CD4-positive, alpha-beta T cell (primary cell): ENCODE measurements at regions not wholly inside any gene's neighbourhood (a gene's known extent, or its start where the extent isn't known, plus 50 kb on each side); places are given as distances from the start of the nearest gene placed in this dataset.

Source experiments
- ATAC-seq: fragments of 200-7000 bp; cut with Tn5 transposase; one replicate; pipeline ENCODE4 v1.10.0; 2022; ENCODE audit warnings: mild to moderate bottlenecking; ENCODE audit not compliant: poor library complexity
- CTCF ChIA-PET: fragments of 350-600 bp; sonication (Branson Sonifier 250); formaldehyde crosslinking; loops from one replicate; lab custom pipeline; 2021; ENCODE audit warnings: antibody characterized with exemption, inconsistent platforms; lab: Charles Lee
- POLR2A ChIA-PET: fragments of 350-600 bp; sonication (Branson Sonifier 250); formaldehyde crosslinking; loops from one replicate; lab custom pipeline; 2021; ENCODE audit warnings: antibody characterized with exemption, inconsistent platforms; lab: Charles Lee
- DNase-seq, 14 experiments: peaks; one replicate each; pipeline ENCODE4 v3.0.0-alpha.2; 2013 to 2020; ENCODE audit warnings: mixed read lengths in 2 of 14
- H3K27ac ChIP-seq, 2 donors: one replicate each; pipeline versions ENCODE4 v1.5.1 to v1.7.0; 2013; ENCODE audit warnings: low read length in 2 of 2, low read depth in 1 of 2, mild to moderate bottlenecking in 1 of 2
- H3K27me3 ChIP-seq, 2 experiments: 1 replicate in 1 of 2; 2 replicates in 1 of 2; pipeline versions ENCODE4 v1.6.1 to v1.7.0; 2013; ENCODE audit warnings: low read length in 2 of 2, control low read depth in 1 of 2, mild to moderate bottlenecking in 1 of 2, moderate library complexity in 1 of 2; ENCODE audit not compliant: insufficient read depth in 2 of 2, control insufficient read depth in 1 of 2
- H3K36me3 ChIP-seq: one replicate; pipeline ENCODE4 v1.6.1; 2013; ENCODE audit warnings: low read length, control low read depth; ENCODE audit not compliant: insufficient read depth
- H3K4me1 ChIP-seq: one replicate; pipeline ENCODE4 v1.6.1; 2013; ENCODE audit warnings: low read length, control low read depth; ENCODE audit not compliant: insufficient read depth
- H3K4me3 ChIP-seq: one replicate; pipeline ENCODE4 v1.5.1; 2013; ENCODE audit warnings: mild to moderate bottlenecking, low read length, moderate library complexity
- H3K9me3 ChIP-seq, 2 experiments: 1 replicate in 1 of 2; 2 replicates in 1 of 2; pipeline versions ENCODE4 v1.6.1 to v1.7.0; 2013; ENCODE audit warnings: low read length in 2 of 2, mild to moderate bottlenecking in 2 of 2, control low read depth in 1 of 2, moderate library complexity in 1 of 2; ENCODE audit not compliant: control insufficient read depth in 1 of 2, insufficient read depth in 1 of 2
- H3K27ac Mint-ChIP-seq: one replicate; pipeline ENCODE4 v1.8.0; 2020; ENCODE audit warnings: mixed read lengths
- H3K27me3 Mint-ChIP-seq: one replicate; pipeline ENCODE4 v1.8.0; 2021; ENCODE audit warnings: mixed read lengths
- H3K36me3 Mint-ChIP-seq: one replicate; pipeline ENCODE4 v1.8.0; 2021; ENCODE audit warnings: low read depth, mixed read lengths
- H3K4me1 Mint-ChIP-seq: one replicate; pipeline ENCODE4 v1.8.0; 2021; ENCODE audit warnings: low read depth, mixed read lengths
- H3K4me3 Mint-ChIP-seq: one replicate; pipeline ENCODE4 v1.8.0; 2020; ENCODE audit warnings: mild to moderate bottlenecking, mixed read lengths
- H3K9me3 Mint-ChIP-seq: one replicate; pipeline ENCODE4 v1.8.0; 2020; ENCODE audit warnings: mixed read lengths
- CTCF ChIP-seq: fragments of 200-600 bp; IDR thresholded peaks from one replicate; pipeline ENCODE4 v1.8.0; 2022; ENCODE audit warnings: antibody characterized with exemption, mild to moderate bottlenecking
- intact Hi-C, 2 experiments: fragments of 100-400 bp; cut with DNase I in 1 of 2; cut with micrococcal nuclease in 1 of 2; formaldehyde crosslinking; loops; one replicate each; pipeline versions ENCODE4 v1.15.1 to v1.9.0; 2023 to 2025; cut with DNase I, micrococcal nuclease

DNA sequence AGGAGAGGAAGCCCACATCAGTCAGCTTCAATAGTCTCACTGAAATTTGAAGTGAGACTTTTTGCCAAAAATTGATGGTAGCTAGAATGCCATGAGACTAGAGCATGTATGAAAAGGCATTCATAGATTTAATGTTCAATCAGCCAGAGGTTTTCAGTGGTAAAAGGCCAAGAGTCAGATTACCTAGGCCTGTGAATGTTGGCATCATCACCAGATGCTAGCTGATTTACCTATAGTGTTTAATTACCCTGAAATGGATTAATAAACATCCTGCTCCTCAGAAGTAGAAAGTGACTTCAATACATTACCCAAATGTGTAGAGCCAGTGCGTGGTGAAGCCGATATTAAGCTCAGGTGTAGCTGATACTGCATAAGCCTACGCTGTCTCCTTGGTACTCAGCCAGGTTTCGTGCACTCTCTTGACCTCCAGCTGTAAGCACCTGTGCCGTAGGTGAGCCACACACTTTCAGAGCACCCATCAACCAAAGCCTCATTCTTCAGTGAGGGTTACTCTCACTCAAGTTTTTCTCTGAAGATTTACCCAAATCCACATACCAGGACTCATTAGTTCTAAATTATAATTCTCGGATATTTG lies 1140.3 kb upstream of the SLC10A2 start:
- CTCF ChIA-PET = no interaction called here
- ATAC-seq (no peak), DNase-seq (no peak)
- intact Hi-C loops = no loop called here
- no peak for TF ChIP-seq CTCF
- Histone ChIP-seq H3K4me1 (no peaks in the 10 kb centered on the region), H3K27ac (no peak overlapping the region), H3K9me3 (no peaks in the 10 kb centered on the region), H3K4me3 (no peak overlapping the region), H3K36me3 (no peaks in the 10 kb centered on the region), H3K27me3 (no peaks in the 10 kb centered on the region)
- no peak overlapping the region for H3K27ac Mint-ChIP-seq
- POLR2A ChIA-PET = no interaction called here
- H3K27me3 Mint-ChIP-seq = no peaks in the 10 kb centered on the region
- H3K9me3 Mint-ChIP-seq = peaks cover 4% of the 10 kb centered on the region
- no peaks in the 10 kb centered on the region for H3K36me3 Mint-ChIP-seq
- H3K4me1 Mint-ChIP-seq = no peaks in the 10 kb centered on the region
- H3K4me3 Mint-ChIP-seq = no peak overlapping the region

DNA sequence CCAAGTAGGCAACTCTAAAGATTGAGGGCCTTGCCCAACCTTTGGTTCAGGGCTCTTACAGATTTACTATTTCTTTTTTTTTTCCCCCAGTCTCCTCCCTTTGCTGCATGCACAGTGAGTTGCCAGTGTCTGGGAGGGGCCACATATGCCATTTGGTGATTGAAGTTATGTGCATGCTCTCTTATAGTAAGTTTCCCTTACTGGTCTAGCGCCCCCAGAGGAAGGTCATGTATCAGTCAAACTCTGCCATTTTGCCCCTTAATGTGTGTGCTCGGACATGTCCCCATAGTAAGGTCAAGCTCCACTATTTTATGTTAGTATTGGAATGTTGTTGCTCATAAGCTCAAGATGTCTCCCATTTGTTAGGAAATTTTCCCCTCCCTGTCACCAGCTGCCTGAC lies 1138.0 kb upstream of the SLC10A2 start:
- Histone ChIP-seq H3K27me3 (no peaks in the 10 kb centered on the region), H3K4me1 (no peaks in the 10 kb centered on the region), H3K9me3 (no peaks in the 10 kb centered on the region), H3K36me3 (no peaks in the 10 kb centered on the region), H3K4me3 (no peak overlapping the region), H3K27ac (no peak overlapping the region)
- Mint-ChIP-seq H3K4me1 (no peaks in the 10 kb centered on the region), H3K27ac (no peak overlapping the region), H3K9me3 (peaks cover 4% of the 10 kb centered on the region), H3K4me3 (no peak overlapping the region), H3K27me3 (no peaks in the 10 kb centered on the region), H3K36me3 (no peaks in the 10 kb centered on the region)
- ATAC-seq = no peak
- intact Hi-C loops = no loop called here
- TF ChIP-seq CTCF = no peak
- ChIA-PET POLR2A (no interaction called here), CTCF (no interaction called here)
- no peak for DNase-seq

- POLR2A ChIA-PET = no interaction called here
- Histone ChIP-seq H3K27me3 (no peaks in the 10 kb centered on the region), H3K36me3 (no peaks in the 10 kb centered on the region), H3K4me1 (no peaks in the 10 kb centered on the region), H3K27ac (no peak overlapping the region), H3K4me3 (no peak overlapping the region), H3K9me3 (no peaks in the 10 kb centered on the region)
- TF ChIP-seq CTCF = no peak
- Mint-ChIP-seq H3K36me3 (no peaks in the 10 kb centered on the region), H3K4me1 (no peaks in the 10 kb centered on the region), H3K27ac (no peak overlapping the region), H3K27me3 (no peaks in the 10 kb centered on the region), H3K9me3 (peaks cover 7% of the 10 kb centered on the region), H3K4me3 (no peak overlapping the region)
- intact Hi-C loops = no loop called here
- DNase-seq (no peak), ATAC-seq (no peak)
- CTCF ChIA-PET = no interaction called here
These were observed 1132.6 kb upstream of the SLC10A2 start for GRCh38 chr13:104198801-104199200.
